Endodermal cell (in vitro differentiated cells): ENCODE measurements at regions not wholly inside any gene's neighbourhood (a gene's known extent, or its start where the extent isn't known, plus 50 kb on each side); places are given as distances from the start of the nearest gene placed in this dataset.

Experiments used
- DNase-seq: peaks from one replicate; pipeline ENCODE4 v3.0.0-alpha.2; 2017
- H3K27ac ChIP-seq: 2 replicates; pipeline ENCODE4 v1.5.1; 2013; ENCODE audit warnings: mild to moderate bottlenecking, low read depth, low read length, moderate library complexity
- H3K27me3 ChIP-seq: 2 replicates; pipeline ENCODE4 v1.6.1; 2013; ENCODE audit warnings: mild to moderate bottlenecking, low read length, moderate library complexity; ENCODE audit not compliant: insufficient read depth, control insufficient read depth, poor library complexity, severe bottlenecking
- H3K36me3 ChIP-seq: 2 replicates; pipeline ENCODE4 v1.7.0; 2013; ENCODE audit warnings: mild to moderate bottlenecking, low read length, moderate library complexity; ENCODE audit not compliant: control insufficient read depth, insufficient read depth
- H3K4me1 ChIP-seq: one replicate; pipeline ENCODE4 v1.7.0; 2013; ENCODE audit warnings: low read length; ENCODE audit not compliant: control insufficient read depth, insufficient read depth
- H3K4me3 ChIP-seq: 2 replicates; pipeline ENCODE4 v1.5.1; 2013; ENCODE audit warnings: mild to moderate bottlenecking, low read length, moderate library complexity
- H3K9ac ChIP-seq: 2 replicates; pipeline ENCODE4 v1.6.1; 2013; ENCODE audit warnings: mild to moderate bottlenecking, low read length, moderate library complexity; ENCODE audit not compliant: poor library complexity, severe bottlenecking; ENCODE audit errors: extremely low read depth
- H3K9me3 ChIP-seq: 2 replicates; pipeline ENCODE4 v1.6.1; 2013; ENCODE audit warnings: mild to moderate bottlenecking, low read length, moderate library complexity; ENCODE audit not compliant: control insufficient read depth
- H3K27ac Mint-ChIP-seq: 2 replicates; pipeline ENCODE4 v1.8.0; 2020; ENCODE audit warnings: mixed read lengths
- H3K27me3 Mint-ChIP-seq: 2 replicates; pipeline ENCODE4 v1.8.0; 2021; ENCODE audit warnings: mild to moderate bottlenecking, mixed read lengths; ENCODE audit not compliant: insufficient read depth
- H3K36me3 Mint-ChIP-seq: 2 replicates; pipeline ENCODE4 v1.8.0; 2020; ENCODE audit warnings: low read depth, mixed read lengths
- H3K4me1 Mint-ChIP-seq: 2 replicates; pipeline ENCODE4 v1.8.0; 2020; ENCODE audit warnings: mixed read lengths
- H3K4me3 Mint-ChIP-seq: 2 replicates; pipeline ENCODE4 v1.8.0; 2020; ENCODE audit warnings: mild to moderate bottlenecking, moderate library complexity, mixed read lengths
- H3K9me3 Mint-ChIP-seq: 2 replicates; pipeline ENCODE4 v1.8.0; 2020; ENCODE audit warnings: mild to moderate bottlenecking, mixed read lengths
- CTCF ChIP-seq: fragments of 200-600 bp; sonication (generic); conservative IDR thresholded peaks from 2 replicates; pipeline ENCODE4 v1.5.0; 2021; ENCODE audit warnings: antibody characterized with exemption, mild to moderate bottlenecking
- WGBS, 2 experiments: methylation state at CpG; one replicate each; pipeline versions ENCODE4 v1.1.5 to v1.1.7; 2013; ENCODE audit warnings: missing lambda C conversion rate in 2 of 2, mixed read lengths in 1 of 2; ENCODE audit not compliant: insufficient coverage in 1 of 2, insufficient read length in 1 of 2; 5-methylcytosine and 5-hydroxymethylcytosine counted together

GRCh38 chr2:18105929-18106328, 227.5 kb downstream of the KCNS3 start:
- Mint-ChIP-seq H3K36me3 (no peaks in the 10 kb centered on the region), H3K4me1 (peaks cover 7% of the 10 kb centered on the region), H3K27me3 (peaks cover 10% of the 10 kb centered on the region), H3K4me3 (no peak overlapping the region), H3K9me3 (no peaks in the 10 kb centered on the region), H3K27ac (no peak overlapping the region)
- H3K4me3 ChIP-seq = no peak overlapping the region
- no peak for DNase-seq
- no peak overlapping the region for H3K9ac ChIP-seq
- TF ChIP-seq CTCF = no peak
- H3K27me3 ChIP-seq = no peaks in the 10 kb centered on the region
- H3K9me3 ChIP-seq = no peaks in the 10 kb centered on the region
- H3K36me3 ChIP-seq = no peaks in the 10 kb centered on the region
- WGBS, 2 experiments = 75 to 88% methylated on average over 1 of the region's 1 CpG
- no peak overlapping the region for H3K27ac ChIP-seq
- no peaks in the 10 kb centered on the region for H3K4me1 ChIP-seq

GRCh38 chr2:18104595-18105224, 226.2 kb downstream of the KCNS3 start:
- H3K9me3 Mint-ChIP-seq = no peaks in the 10 kb centered on the region
- no peak overlapping the region for H3K4me3 ChIP-seq
- H3K27me3 Mint-ChIP-seq = peaks cover 10% of the 10 kb centered on the region
- TF ChIP-seq CTCF = peak; percentile 22
- no peak overlapping the region for H3K4me3 Mint-ChIP-seq
- H3K9me3 ChIP-seq = no peaks in the 10 kb centered on the region
- H3K36me3 ChIP-seq = no peaks in the 10 kb centered on the region
- peaks cover 7% of the 10 kb centered on the region for H3K4me1 Mint-ChIP-seq
- no peaks in the 10 kb centered on the region for H3K36me3 Mint-ChIP-seq
- no peak overlapping the region for H3K27ac ChIP-seq
- no peak overlapping the region for H3K27ac Mint-ChIP-seq
- no peaks in the 10 kb centered on the region for H3K4me1 ChIP-seq
- WGBS, 2 experiments = 76 to 85% methylated on average over 5 of the region's 5 CpGs
- H3K9ac ChIP-seq = no peak overlapping the region
- H3K27me3 ChIP-seq = no peaks in the 10 kb centered on the region
- DNase-seq = no peak

- Histone ChIP-seq H3K4me3 (no peak overlapping the region), H3K9me3 (no peaks in the 10 kb centered on the region), H3K27me3 (peaks cover 8% of the 10 kb centered on the region), H3K4me1 (no peaks in the 10 kb centered on the region), H3K27ac (no peak overlapping the region), H3K9ac (no peak overlapping the region), H3K36me3 (no peaks in the 10 kb centered on the region)
- Mint-ChIP-seq H3K4me3 (no peak overlapping the region), H3K27ac (no peak overlapping the region), H3K4me1 (no peaks in the 10 kb centered on the region), H3K36me3 (no peaks in the 10 kb centered on the region), H3K9me3 (no peaks in the 10 kb centered on the region), H3K27me3 (peaks cover 3% of the 10 kb centered on the region)
- no peak for DNase-seq
- no peak for TF ChIP-seq CTCF
- 83 to 97% methylated on average over 1 to 4 of the region's 4 CpGs for WGBS, 2 experiments
Observed at GRCh38 chr2:18096836-18097405, 218.5 kb downstream of the KCNS3 start.
